ENCODE measurements at regions not wholly inside any gene's neighbourhood (a gene's known extent, or its start where the extent isn't known, plus 50 kb on each side); places are given as distances from the start of the nearest gene placed in this dataset.

GRCh38 chr6:169046021-169046420 lies 207.6 kb downstream of the THBS2 start:
- H3K4me1 Mint-ChIP-seq (ENCODE audit: low read depth, unreplicated experiment), result peaks cover 11% of the 10 kb centered on the region

GRCh38 chr6:169045486-169045885 lies 208.2 kb downstream of the THBS2 start:
- Mint-ChIP-seq H3K36me3 (ENCODE audit: low read depth, unreplicated experiment) (no peaks in the 10 kb centered on the region), H3K27me3 (ENCODE audit: low read depth, unreplicated experiment) (peaks cover 6% of the 10 kb centered on the region), H3K4me3 (ENCODE audit: unreplicated experiment) (no peak overlapping the region), H3K27ac (ENCODE audit: unreplicated experiment) (no peak overlapping the region), H3K4me1 (ENCODE audit: low read depth, unreplicated experiment) (peaks cover 11% of the 10 kb centered on the region), H3K9me3 (ENCODE audit: unreplicated experiment) (peaks cover 3% of the 10 kb centered on the region)
- Histone ChIP-seq H3K27me3 (ENCODE audit: insufficient read depth, low read length) (peaks cover 2% of the 10 kb centered on the region), H3K36me3 (ENCODE audit: insufficient read depth, low read length) (no peaks in the 10 kb centered on the region), H3K4me1 (ENCODE audit: insufficient read depth, low read length) (peaks cover 6% of the 10 kb centered on the region), H2AFZ (ENCODE audit: low read depth, low read length) (no peak overlapping the region), H4K20me1 (ENCODE audit: insufficient read depth, low read length) (no peaks in the 10 kb centered on the region), H3K4me3 (ENCODE audit: insufficient read depth, low read depth, low read length) (no peak overlapping the region), H3K9me3 (ENCODE audit: insufficient read depth, low read depth, low read length) (no peaks in the 10 kb centered on the region), H3K9ac (ENCODE audit: low read length) (no peak overlapping the region), H3K27ac (ENCODE audit: low read depth, low read length) (no peak overlapping the region), H3K4me2 (ENCODE audit: low read length) (no peak overlapping the region), H3K79me2 (ENCODE audit: insufficient read depth, low read length) (no peaks in the 10 kb centered on the region)
- no peak for DNase-seq (ENCODE audit: low read depth)
- TF ChIP-seq CTCF (IDR thresholded peaks at IDR 0.05; ENCODE audit: insufficient read depth, low read depth, low read length), result no peak
- FAIRE-seq, result no peak

More at GRCh38 chr6:169046021-169046420, 207.6 kb downstream of the THBS2 start:
- H3K9me3 Mint-ChIP-seq (ENCODE audit: unreplicated experiment), result peaks cover 2% of the 10 kb centered on the region
- Histone ChIP-seq H3K27ac (ENCODE audit: low read depth, low read length) (no peak overlapping the region), H3K9ac (ENCODE audit: low read length) (no peak overlapping the region), H3K36me3 (ENCODE audit: insufficient read depth, low read length) (no peaks in the 10 kb centered on the region), H3K4me1 (ENCODE audit: insufficient read depth, low read length) (peaks cover 6% of the 10 kb centered on the region), H3K27me3 (ENCODE audit: insufficient read depth, low read length) (peaks cover 2% of the 10 kb centered on the region), H3K4me2 (ENCODE audit: low read length) (peak overlapping the region; percentile 8), H3K9me3 (ENCODE audit: insufficient read depth, low read depth, low read length) (no peaks in the 10 kb centered on the region), H2AFZ (ENCODE audit: low read depth, low read length) (no peak overlapping the region), H4K20me1 (ENCODE audit: insufficient read depth, low read length) (no peaks in the 10 kb centered on the region), H3K4me3 (ENCODE audit: insufficient read depth, low read depth, low read length) (no peak overlapping the region), H3K79me2 (ENCODE audit: insufficient read depth, low read length) (no peaks in the 10 kb centered on the region)
- no peak overlapping the region for H3K27ac Mint-ChIP-seq (ENCODE audit: unreplicated experiment)
- H3K27me3 Mint-ChIP-seq (ENCODE audit: low read depth, unreplicated experiment), result peaks cover 6% of the 10 kb centered on the region
- FAIRE-seq (no peak), DNase-seq (ENCODE audit: low read depth) (no peak)
- H3K36me3 Mint-ChIP-seq (ENCODE audit: low read depth, unreplicated experiment), result no peaks in the 10 kb centered on the region
- TF ChIP-seq CTCF (IDR thresholded peaks at IDR 0.05; ENCODE audit: insufficient read depth, low read depth, low read length) (no peak), EZH2 (IDR thresholded peaks at IDR 0.05; ENCODE audit: insufficient read depth, low read length) (no peak)
- no peak overlapping the region for H3K4me3 Mint-ChIP-seq (ENCODE audit: unreplicated experiment)

GRCh38 chr6:169044381-169045230 lies 209.0 kb downstream of the THBS2 start:
- Histone ChIP-seq H3K27me3 (ENCODE audit: insufficient read depth, low read length) (peaks cover 2% of the 10 kb centered on the region), H3K79me2 (ENCODE audit: insufficient read depth, low read length) (no peaks in the 10 kb centered on the region), H3K4me1 (ENCODE audit: insufficient read depth, low read length) (peaks cover 6% of the 10 kb centered on the region), H3K36me3 (ENCODE audit: insufficient read depth, low read length) (no peaks in the 10 kb centered on the region), H3K4me3 (ENCODE audit: insufficient read depth, low read depth, low read length) (no peak overlapping the region), H3K27ac (ENCODE audit: low read depth, low read length) (no peak overlapping the region), H4K20me1 (ENCODE audit: insufficient read depth, low read length) (no peaks in the 10 kb centered on the region), H3K4me2 (ENCODE audit: low read length) (no peak overlapping the region), H3K9ac (ENCODE audit: low read length) (no peak overlapping the region), H2AFZ (ENCODE audit: low read depth, low read length) (no peak overlapping the region), H3K9me3 (ENCODE audit: insufficient read depth, low read depth, low read length) (no peaks in the 10 kb centered on the region)
- FAIRE-seq (no peak), DNase-seq (ENCODE audit: low read depth) (no peak)
- Mint-ChIP-seq H3K27ac (ENCODE audit: unreplicated experiment) (no peak overlapping the region), H3K36me3 (ENCODE audit: low read depth, unreplicated experiment) (no peaks in the 10 kb centered on the region), H3K9me3 (ENCODE audit: unreplicated experiment) (peaks cover 5% of the 10 kb centered on the region), H3K27me3 (ENCODE audit: low read depth, unreplicated experiment) (peaks cover 6% of the 10 kb centered on the region), H3K4me3 (ENCODE audit: unreplicated experiment) (no peak overlapping the region), H3K4me1 (ENCODE audit: low read depth, unreplicated experiment) (peaks cover 11% of the 10 kb centered on the region)
- TF ChIP-seq CTCF (IDR thresholded peaks at IDR 0.05; ENCODE audit: insufficient read depth, low read depth, low read length) (no peak), EZH2 (IDR thresholded peaks at IDR 0.05; ENCODE audit: insufficient read depth, low read length) (no peak)
